GM23338 (cell line): ENCODE measurements at regions not wholly inside any gene's neighbourhood (a gene's known extent, or its start where the extent isn't known, plus 50 kb on each side); places are given as distances from the start of the nearest gene placed in this dataset.

Experiments used
- CREB1 ChIP-seq: fragments of 250-450 bp; sonication (Bioruptor Pico); IDR thresholded peaks from 2 replicates; pipeline ENCODE4 v1.5.0; 2020; ENCODE audit warnings: low read depth, mild to moderate bottlenecking, moderate library complexity
- CTCF ChIP-seq, 2 experiments: fragments of 200-600 bp in 1 of 2; sonication (generic) in 1 of 2; conservative IDR thresholded peaks; 2 replicates each; pipeline versions ENCODE4 v1.5.1 to v1.6.1; 2016 to 2017; ENCODE audit warnings: antibody characterized with exemption in 2 of 2, low read depth in 2 of 2, mild to moderate bottlenecking in 2 of 2, moderate library complexity in 1 of 2
- ETS1 ChIP-seq: IDR thresholded peaks from 2 replicates; pipeline ENCODE4 v1.6.1; 2016; ENCODE audit warnings: antibody characterized with exemption
- EZH2 ChIP-seq: fragments of 200-600 bp; sonication (generic); IDR thresholded peaks from one replicate; pipeline ENCODE4 v1.8.0; 2017; ENCODE audit warnings: antibody characterized with exemption, mild to moderate bottlenecking, low read depth; ENCODE audit not compliant: unreplicated experiment
- EZH2phosphoT487 ChIP-seq: fragments of 200-600 bp; sonication (generic); IDR thresholded peaks from one replicate; pipeline ENCODE4 v1.8.1; 2018; ENCODE audit warnings: antibody characterized with exemption; ENCODE audit not compliant: unreplicated experiment
- JUNB ChIP-seq: IDR thresholded peaks from one replicate; pipeline ENCODE4 v1.6.1; 2016; ENCODE audit warnings: antibody characterized with exemption; ENCODE audit not compliant: unreplicated experiment
- STAT1 ChIP-seq: IDR thresholded peaks from one replicate; pipeline ENCODE4 v1.6.1; 2016; ENCODE audit warnings: antibody characterized with exemption; ENCODE audit not compliant: unreplicated experiment
- ZNF114 ChIP-seq: fragments of 250-450 bp; sonication (Bioruptor Pico); IDR thresholded peaks from 2 replicates; pipeline ENCODE4 v1.5.0; 2020; ENCODE audit warnings: mild to moderate bottlenecking, moderate library complexity
- ZNF462 ChIP-seq: fragments of 250-450 bp; sonication (Bioruptor Pico); IDR thresholded peaks from 2 replicates; pipeline ENCODE4 v1.5.0; 2020; ENCODE audit warnings: mild to moderate bottlenecking, moderate library complexity

- no peak for TF ChIP-seq ZNF462 (CRISPR knock-in tag)
- no peak for TF ChIP-seq ZNF114
- TF ChIP-seq EZH2 = no peak
- TF ChIP-seq CREB1 (CRISPR knock-in tag) = no peak
- TF ChIP-seq STAT1 = no peak
- TF ChIP-seq ETS1 = no peak
- TF ChIP-seq JUNB = no peak
- TF ChIP-seq CTCF (conservative IDR thresholded peaks at IDR 0.05; ENCODE audit: low read depth in 2 of 2) = no peak
- TF ChIP-seq EZH2phosphoT487 = no peak
Measured at GRCh38 chr9:26669701-26670670, 222.6 kb downstream of the CAAP1 start (continued).
